NCI-H2227 (cell line): ENCODE measurements at regions not wholly inside any gene's neighbourhood (a gene's known extent, or its start where the extent isn't known, plus 50 kb on each side); places are given as distances from the start of the nearest gene placed in this dataset.
"Not testable (repeated sequence)": the region's sequence is repeated elsewhere in the genome, so short reads cannot be mapped to it uniquely, and the experiment has no call there.

ENCODE experiments used
- DNase-seq: peaks from one replicate; lab custom pipeline; 2025; ENCODE audit not compliant: unreplicated experiment; lab: John Stamatoyannopoulos, UW

GRCh38 chr2:125983364-125983763, 672.6 kb upstream of the GYPC start:
- no peak for DNase-seq

GRCh38 chr2:126029316-126029715, 626.6 kb upstream of the GYPC start:
- DNase-seq, result no peak

- DNase-seq, result no peak
Observed at GRCh38 chr2:126038861-126039260, 617.1 kb upstream of the GYPC start.

GRCh38 chr2:126041391-126042047, 614.4 kb upstream of the GYPC start:
- DNase-seq, result no peak

GRCh38 chr2:126042089-126042488, 613.9 kb upstream of the GYPC start:
- DNase-seq, result no peak

- no peak for DNase-seq
Observed at GRCh38 chr2:126048719-126049118, 607.2 kb upstream of the GYPC start.

- no peak for DNase-seq
Observed at GRCh38 chr2:126049461-126049860, 606.5 kb upstream of the GYPC start.

- no peak for DNase-seq
Observed at GRCh38 chr2:126050991-126051736, 604.8 kb upstream of the GYPC start.

GRCh38 chr2:126051737-126052240, 604.2 kb upstream of the GYPC start:
- DNase-seq, result not testable (repeated sequence)

GRCh38 chr2:126059379-126059778, 596.6 kb upstream of the GYPC start:
- no peak for DNase-seq

GRCh38 chr2:126085011-126085795, 570.8 kb upstream of the GYPC start:
- DNase-seq, result peak; percentile 91

- DNase-seq, result no peak
Observed at GRCh38 chr2:126100962-126101361, 555.0 kb upstream of the GYPC start.

GRCh38 chr2:126106006-126106405, 550.0 kb upstream of the GYPC start:
- DNase-seq, result no peak

GRCh38 chr2:126107883-126108282, 548.1 kb upstream of the GYPC start:
- no peak for DNase-seq

- DNase-seq, result no peak
Observed at GRCh38 chr2:126115975-126116374, 540.0 kb upstream of the GYPC start.

- no peak for DNase-seq
Observed at GRCh38 chr2:126117886-126118285, 538.1 kb upstream of the GYPC start.

GRCh38 chr2:126145752-126146151, 510.2 kb upstream of the GYPC start:
- no peak for DNase-seq

- no peak for DNase-seq
Observed at GRCh38 chr2:126154256-126154785, 501.6 kb upstream of the GYPC start.

- DNase-seq, result not testable (repeated sequence)
Observed at GRCh38 chr2:126160950-126161349, 495.0 kb upstream of the GYPC start.

GRCh38 chr2:126172631-126173184, 483.2 kb upstream of the GYPC start:
- DNase-seq, result no peak

- DNase-seq, result no peak
Observed at GRCh38 chr2:126175222-126175621, 480.7 kb upstream of the GYPC start.
